Mononuclear cell (primary cell): ENCODE measurements at regions not wholly inside any gene's neighbourhood (a gene's known extent, or its start where the extent isn't known, plus 50 kb on each side); places are given as distances from the start of the nearest gene placed in this dataset.
"Not testable (repeated sequence)": the region's sequence is repeated elsewhere in the genome, so short reads cannot be mapped to it uniquely, and the experiment has no call there.

Experiments used
- H3K27me3 ChIP-seq: 2 replicates; pipeline ENCODE4 v1.6.0; 2011; ENCODE audit warnings: low read length, control low read depth; ENCODE audit not compliant: insufficient read depth
- H3K4me1 ChIP-seq: 2 replicates; pipeline ENCODE4 v1.5.1; 2011; ENCODE audit warnings: mild to moderate bottlenecking, low read length, control low read depth; ENCODE audit not compliant: insufficient read depth
- H3K4me3 ChIP-seq: 2 replicates; pipeline ENCODE4 v1.5.1; 2011; ENCODE audit warnings: mild to moderate bottlenecking, low read length, moderate library complexity
- H3K9me3 ChIP-seq: 2 replicates; pipeline ENCODE4 v1.5.1; 2011; ENCODE audit warnings: low read depth, mild to moderate bottlenecking, control low read depth, low read length

DNA sequence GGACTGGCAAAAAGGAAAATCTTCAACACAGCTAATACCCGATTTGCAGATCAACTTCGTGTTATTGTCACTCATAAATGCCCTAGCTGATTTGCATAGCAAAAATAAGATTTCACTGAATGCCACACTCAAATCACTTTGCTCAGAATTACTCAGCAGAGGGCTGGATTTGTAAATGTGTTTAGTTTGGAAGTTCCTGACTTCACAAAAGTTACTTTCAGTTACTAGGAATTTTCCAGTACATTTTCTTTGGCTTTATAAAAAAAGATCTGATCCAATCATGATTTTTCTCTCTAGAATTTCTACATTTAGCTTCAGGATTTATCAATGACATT, 433.3 kb upstream of the ID2 start:
- Histone ChIP-seq H3K4me1 (peaks cover 27% of the 10 kb centered on the region), H3K9me3 (no peaks in the 10 kb centered on the region), H3K27me3 (no peaks in the 10 kb centered on the region), H3K4me3 (no peak overlapping the region)

GRCh38 chr2:8249141-8249540, 432.7 kb upstream of the ID2 start:
- Histone ChIP-seq H3K9me3 (no peaks in the 10 kb centered on the region), H3K4me3 (no peak overlapping the region), H3K27me3 (no peaks in the 10 kb centered on the region), H3K4me1 (peaks cover 22% of the 10 kb centered on the region)

DNA sequence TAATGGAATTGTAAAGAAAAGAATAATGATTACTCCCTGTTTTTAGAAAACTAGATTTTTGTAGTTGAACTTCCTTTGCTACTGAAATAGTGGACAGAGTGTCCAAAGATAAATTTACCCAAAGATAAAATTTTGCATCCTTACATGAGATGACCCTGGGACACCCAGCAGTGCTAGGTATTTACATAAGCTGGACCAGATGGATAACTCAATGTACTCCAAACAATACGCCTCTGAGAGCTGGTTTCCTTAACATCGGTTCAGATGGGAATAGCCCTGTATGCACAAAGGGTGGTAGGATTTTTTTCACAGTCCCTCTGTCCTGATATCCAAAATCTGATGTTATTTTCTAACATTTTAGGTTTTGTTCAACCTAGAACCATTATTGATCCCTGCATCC, 432.1 kb upstream of the ID2 start:
- Histone ChIP-seq H3K27me3 (no peaks in the 10 kb centered on the region), H3K9me3 (no peaks in the 10 kb centered on the region), H3K4me1 (peaks cover 15% of the 10 kb centered on the region), H3K4me3 (no peak overlapping the region)

- H3K9me3 ChIP-seq, H3K27me3 ChIP-seq, H3K4me3 ChIP-seq: not testable (repeated sequence)
- peaks cover 11% of the 10 kb centered on the region for H3K4me1 ChIP-seq
Measured at GRCh38 chr2:8250290-8250689, 431.6 kb upstream of the ID2 start.

GRCh38 chr2:8251291-8251690, 430.6 kb upstream of the ID2 start:
- Histone ChIP-seq H3K4me1 (peaks cover 11% of the 10 kb centered on the region), H3K9me3 (no peaks in the 10 kb centered on the region), H3K27me3 (no peaks in the 10 kb centered on the region), H3K4me3 (no peak overlapping the region)

- Histone ChIP-seq H3K4me3 (no peak overlapping the region), H3K27me3 (no peaks in the 10 kb centered on the region), H3K4me1 (peaks cover 11% of the 10 kb centered on the region), H3K9me3 (no peaks in the 10 kb centered on the region)
Measured at GRCh38 chr2:8251856-8252255, 430.0 kb upstream of the ID2 start.

DNA sequence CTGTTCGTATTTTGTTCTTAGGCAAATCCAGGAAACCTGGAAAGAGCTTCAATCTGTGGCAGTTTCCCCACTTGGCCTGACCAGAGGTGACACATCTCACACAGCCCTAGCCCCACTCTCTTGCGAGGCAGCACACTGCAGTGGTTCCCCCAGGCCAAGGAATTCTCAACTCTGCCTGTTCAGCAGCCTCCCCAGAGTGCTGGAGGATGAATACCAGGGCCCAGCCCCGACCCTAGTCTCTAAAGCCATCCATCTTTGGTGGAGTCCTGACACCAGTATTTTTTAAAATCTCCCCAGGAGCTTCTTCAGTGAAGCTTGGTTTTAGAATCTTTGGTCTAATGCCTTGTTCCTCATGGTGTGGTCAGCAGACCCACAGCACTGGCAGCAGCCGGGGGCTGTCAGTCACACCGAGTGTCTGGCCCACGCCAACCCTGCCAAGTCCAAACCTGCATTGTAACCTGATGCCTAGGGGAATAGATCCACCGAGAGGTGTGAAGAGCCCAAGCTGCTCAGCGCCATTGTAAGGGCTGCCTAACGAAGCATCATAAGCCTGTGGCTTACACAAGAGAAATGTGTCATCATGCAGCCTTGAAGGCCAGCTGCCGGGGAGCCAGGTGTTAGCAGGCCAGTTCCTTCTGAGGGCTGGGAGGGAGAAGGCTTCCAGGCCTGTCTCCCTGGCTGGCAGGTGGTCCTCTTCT, 428.7 kb upstream of the ID2 start:
- no peak overlapping the region for H3K4me3 ChIP-seq
- no peaks in the 10 kb centered on the region for H3K9me3 ChIP-seq
- H3K4me1 ChIP-seq: peaks cover 11% of the 10 kb centered on the region
- H3K27me3 ChIP-seq: no peaks in the 10 kb centered on the region

- Histone ChIP-seq H3K9me3 (no peaks in the 10 kb centered on the region), H3K27me3 (no peaks in the 10 kb centered on the region), H3K4me3 (no peak overlapping the region), H3K4me1 (peaks cover 11% of the 10 kb centered on the region)
Measured at GRCh38 chr2:8253781-8254180, 428.1 kb upstream of the ID2 start.

DNA sequence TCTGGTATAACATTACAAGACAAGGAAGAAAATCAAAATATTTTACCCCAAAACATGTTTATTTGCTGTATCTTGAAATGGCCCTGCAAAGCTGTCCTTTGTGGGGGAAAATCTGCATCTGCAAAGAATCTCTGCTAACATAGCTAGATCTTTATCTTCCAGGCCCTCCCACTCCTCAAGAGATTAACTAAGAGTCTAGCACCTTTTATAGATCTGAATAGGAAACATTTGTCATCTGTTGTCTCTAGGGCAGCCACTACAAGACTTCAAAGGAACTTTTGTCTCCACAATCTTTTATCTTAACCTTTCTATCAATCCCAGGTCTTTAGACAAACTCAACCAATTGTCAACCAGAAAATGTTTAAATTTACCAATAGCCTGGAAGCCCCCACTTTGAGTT, 427.6 kb upstream of the ID2 start:
- H3K4me1 ChIP-seq: peaks cover 12% of the 10 kb centered on the region

DNA sequence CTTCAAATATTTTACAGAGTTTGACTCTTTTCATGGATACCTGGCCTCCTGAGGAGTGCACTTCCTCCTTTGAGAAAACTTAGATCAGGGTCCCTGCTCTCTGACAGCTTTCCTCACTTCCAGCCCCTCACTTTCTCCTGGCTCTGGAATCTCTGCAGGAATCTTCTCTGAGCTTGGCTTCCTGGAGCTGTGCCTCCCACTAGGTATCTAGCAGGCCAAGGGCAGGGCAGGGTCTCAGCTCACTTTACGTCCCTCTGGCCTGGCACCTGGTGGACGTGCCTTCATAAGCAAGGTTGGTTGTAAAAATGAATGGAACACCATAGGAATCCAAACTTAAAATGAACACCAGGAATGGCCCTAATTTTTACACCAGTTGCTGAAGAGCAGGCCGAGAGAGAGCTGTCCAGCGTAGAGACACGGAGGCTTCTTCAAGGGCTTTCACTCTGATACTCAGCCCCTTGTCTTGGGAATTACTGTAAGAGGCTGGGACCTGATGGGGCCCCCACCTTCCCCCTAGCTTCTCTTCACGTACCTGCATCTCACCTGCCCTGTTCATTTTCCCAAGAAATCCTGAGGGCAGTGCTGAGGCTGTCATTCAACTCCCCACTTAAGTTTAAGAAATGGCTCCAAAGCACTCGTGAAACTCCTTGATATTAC, 426.9 kb upstream of the ID2 start:
- H3K27me3 ChIP-seq: no peaks in the 10 kb centered on the region
- no peaks in the 10 kb centered on the region for H3K9me3 ChIP-seq
- no peak overlapping the region for H3K4me3 ChIP-seq
- peaks cover 19% of the 10 kb centered on the region for H3K4me1 ChIP-seq

More for the DNA sequence above, 427.6 kb upstream of the ID2 start:
- H3K4me3 ChIP-seq, H3K27me3 ChIP-seq, H3K9me3 ChIP-seq: not testable (repeated sequence)

- H3K27me3 ChIP-seq: no peaks in the 10 kb centered on the region
- no peak overlapping the region for H3K4me3 ChIP-seq
- H3K9me3 ChIP-seq: no peaks in the 10 kb centered on the region
- H3K4me1 ChIP-seq: peaks cover 25% of the 10 kb centered on the region
Measured at GRCh38 chr2:8255448-8255800, 426.4 kb upstream of the ID2 start.

DNA sequence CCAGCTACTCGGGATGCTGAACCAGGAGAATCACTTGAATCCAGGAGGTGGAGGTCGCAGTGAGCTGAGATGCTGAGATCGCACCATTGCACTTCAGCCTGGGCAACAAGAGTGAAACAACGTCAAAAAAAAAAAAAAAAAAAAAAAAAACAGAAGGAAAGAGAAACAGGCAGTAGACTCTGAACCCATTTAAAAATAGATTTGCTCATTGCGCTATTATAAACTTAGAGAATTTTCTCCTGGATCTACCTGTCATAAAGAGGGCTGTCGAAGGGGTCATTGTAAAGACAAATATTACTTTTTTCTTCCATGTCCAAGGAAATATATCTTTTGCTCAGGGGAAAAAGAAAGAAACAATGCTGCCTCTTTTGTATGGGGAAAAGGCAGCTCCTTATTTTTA, 425.0 kb upstream of the ID2 start:
- Histone ChIP-seq H3K4me1 (peaks cover 20% of the 10 kb centered on the region), H3K27me3 (no peaks in the 10 kb centered on the region), H3K4me3 (no peak overlapping the region), H3K9me3 (no peaks in the 10 kb centered on the region)

GRCh38 chr2:8257502-8257901, 424.4 kb upstream of the ID2 start:
- H3K9me3 ChIP-seq: no peaks in the 10 kb centered on the region

DNA sequence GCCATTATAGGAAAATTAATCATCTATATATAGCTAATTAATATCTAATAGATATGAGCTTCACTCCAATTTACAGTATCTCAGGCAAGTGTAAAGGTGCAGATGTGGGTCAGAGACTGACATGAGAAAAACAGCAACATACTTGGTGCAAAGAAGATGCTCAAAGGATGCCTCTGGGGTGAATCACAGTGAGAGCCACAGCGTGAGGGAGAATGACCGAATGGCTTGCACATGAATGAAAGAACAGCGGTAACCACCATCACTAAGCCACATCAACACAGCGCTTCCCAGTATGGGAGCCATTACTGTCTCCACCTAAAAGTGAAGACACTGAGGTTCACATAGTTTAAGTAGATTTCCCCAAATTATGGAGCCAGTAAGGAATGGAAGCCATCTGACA, 423.4 kb upstream of the ID2 start:
- Histone ChIP-seq H3K4me3 (no peak overlapping the region), H3K4me1 (peaks cover 20% of the 10 kb centered on the region), H3K9me3 (no peaks in the 10 kb centered on the region), H3K27me3 (no peaks in the 10 kb centered on the region)

More at GRCh38 chr2:8257502-8257901, 424.4 kb upstream of the ID2 start:
- peaks cover 20% of the 10 kb centered on the region for H3K4me1 ChIP-seq
- no peak overlapping the region for H3K4me3 ChIP-seq
- H3K27me3 ChIP-seq: no peaks in the 10 kb centered on the region

DNA sequence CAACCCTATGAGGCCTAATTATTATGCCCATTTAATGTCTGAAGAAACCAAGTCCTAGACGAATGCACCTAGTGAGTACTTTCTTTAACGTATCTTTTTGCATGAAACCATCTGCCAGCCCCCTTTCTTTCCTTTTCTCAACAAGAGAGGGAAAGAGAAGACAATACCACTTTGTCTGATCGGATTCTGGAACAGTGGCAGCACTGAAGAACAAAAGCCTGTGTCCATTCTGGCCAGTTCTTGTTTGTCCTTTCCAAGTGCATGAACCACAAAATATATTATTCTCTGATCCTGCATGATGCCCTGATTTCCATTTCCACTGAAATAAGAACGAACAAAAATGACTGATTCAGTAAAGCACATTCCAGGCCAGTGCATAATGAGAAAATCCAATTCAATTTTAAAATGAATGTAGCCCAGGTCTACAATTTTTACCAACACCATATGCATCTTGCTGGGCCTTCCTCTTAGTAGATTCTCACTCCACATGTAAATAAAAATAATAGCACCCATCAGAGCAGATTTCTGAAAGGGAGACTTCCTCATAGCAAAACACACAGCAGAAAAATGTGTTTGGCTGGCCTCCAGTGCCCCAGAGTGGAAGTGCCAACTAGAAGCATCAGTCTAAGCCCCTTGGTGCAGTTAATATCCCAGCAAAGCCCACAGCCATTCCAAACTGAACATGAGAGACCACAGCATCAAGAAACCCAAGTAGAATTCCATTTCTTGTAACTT, 422.6 kb upstream of the ID2 start:
- peaks cover 20% of the 10 kb centered on the region for H3K4me1 ChIP-seq

GRCh38 chr2:8259841-8260178, 422.0 kb upstream of the ID2 start:
- Histone ChIP-seq H3K9me3 (no peaks in the 10 kb centered on the region), H3K27me3 (no peaks in the 10 kb centered on the region), H3K4me3 (no peak overlapping the region), H3K4me1 (peaks cover 20% of the 10 kb centered on the region)

More for the DNA sequence above, 422.6 kb upstream of the ID2 start:
- Histone ChIP-seq H3K27me3 (no peaks in the 10 kb centered on the region), H3K9me3 (no peaks in the 10 kb centered on the region), H3K4me3 (no peak overlapping the region)
